G401 (cell line): ENCODE measurements at regions not wholly inside any gene's neighbourhood (a gene's known extent, or its start where the extent isn't known, plus 50 kb on each side); places are given as distances from the start of the nearest gene placed in this dataset.
"Not testable (repeated sequence)": the region's sequence is repeated elsewhere in the genome, so short reads cannot be mapped to it uniquely, and the experiment has no call there.

Source experiments
- DNase-seq: peaks from one replicate; pipeline ENCODE4 v3.0.0-alpha.2; 2015; ENCODE audit warnings: low spot score
- in situ Hi-C: cut with HindIII; loops from 2 replicates; pipeline ENCODE4 v1.10.0; 2016; ENCODE audit warnings: low sequenced_read_pairs, mixed read lengths

DNA sequence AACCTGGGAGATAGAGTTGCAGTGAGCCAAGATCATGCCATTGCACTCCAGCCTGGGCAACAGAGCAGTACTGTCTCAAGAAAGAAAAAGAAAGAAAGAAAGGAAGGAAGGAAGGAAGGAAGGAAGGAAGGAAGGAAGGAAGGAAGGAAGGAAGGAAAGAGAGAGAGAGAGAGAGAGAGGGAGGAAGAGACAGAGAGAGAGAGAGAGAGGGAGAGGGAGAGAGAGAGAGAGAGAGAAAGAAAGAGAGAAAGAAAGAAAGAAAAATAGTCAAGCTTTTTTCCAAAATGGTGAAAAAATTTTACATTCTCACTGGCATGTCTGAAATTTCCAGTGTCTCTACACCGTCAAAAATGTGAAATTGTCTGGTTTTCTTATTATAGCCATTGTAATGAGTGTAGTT is 138.9 kb downstream of the OR13H1 start:
- DNase-seq, in situ Hi-C loops: not testable (repeated sequence)

DNA sequence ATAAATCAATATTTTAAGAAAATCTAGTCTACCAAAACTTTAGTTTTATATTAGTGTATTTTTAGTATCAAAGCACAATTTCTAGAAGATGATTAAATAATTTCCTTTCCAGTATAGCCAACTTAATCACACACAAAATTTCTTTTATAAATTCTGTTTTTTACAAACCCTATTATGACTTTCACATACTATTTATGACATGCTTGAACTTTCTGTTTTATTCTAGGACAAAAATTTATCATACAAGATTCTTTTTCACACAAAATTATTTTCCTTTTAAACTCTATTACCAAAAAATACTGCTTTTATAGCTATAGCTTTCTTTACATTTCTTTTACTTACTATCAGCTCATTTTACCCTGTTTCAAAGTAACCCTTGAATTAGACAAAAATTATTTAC is 149.5 kb downstream of the OR13H1 start:
- in situ Hi-C loops = no loop called here
- DNase-seq = no peak

DNA sequence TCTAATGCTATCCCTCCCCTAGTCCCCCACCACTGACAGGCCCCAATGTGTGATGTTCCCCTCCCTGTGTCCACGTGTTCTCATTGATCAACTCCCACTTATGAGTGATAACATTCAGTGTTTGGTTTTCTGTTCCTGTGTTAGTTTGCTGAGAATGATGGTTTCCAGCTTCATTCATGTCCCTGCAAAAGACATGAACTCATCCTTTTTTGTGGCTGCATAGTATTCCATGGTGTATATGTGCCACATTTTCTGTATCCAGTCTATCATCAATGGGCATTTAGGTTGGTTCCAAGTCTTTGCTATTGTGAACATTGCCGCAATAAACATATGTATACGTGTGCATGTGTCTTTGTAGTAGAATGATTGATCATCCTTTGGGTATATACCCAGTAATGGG is 153.1 kb downstream of the OR13H1 start:
- in situ Hi-C loops, DNase-seq: not testable (repeated sequence)

DNA sequence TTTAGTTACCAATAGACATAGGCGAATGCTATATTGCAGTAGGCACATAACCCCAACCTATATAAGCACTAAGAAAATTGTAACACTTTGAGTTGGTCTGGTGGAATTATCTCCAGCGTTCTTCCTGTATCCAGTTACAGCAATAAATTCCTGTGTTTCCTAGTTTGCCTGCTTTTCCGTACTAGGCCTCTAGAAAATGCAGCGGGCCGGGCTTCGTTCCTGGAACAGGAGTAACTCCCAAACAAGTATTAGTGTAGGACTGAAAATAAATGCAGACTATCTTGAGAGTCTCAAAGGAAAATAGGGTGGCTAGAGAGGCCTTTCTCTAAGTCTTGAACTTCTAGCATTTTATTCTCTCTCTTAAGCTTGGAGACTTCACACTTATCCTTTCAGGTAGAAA is 159.8 kb downstream of the OR13H1 start:
- no peak for DNase-seq
- in situ Hi-C loops = no loop called here

DNA sequence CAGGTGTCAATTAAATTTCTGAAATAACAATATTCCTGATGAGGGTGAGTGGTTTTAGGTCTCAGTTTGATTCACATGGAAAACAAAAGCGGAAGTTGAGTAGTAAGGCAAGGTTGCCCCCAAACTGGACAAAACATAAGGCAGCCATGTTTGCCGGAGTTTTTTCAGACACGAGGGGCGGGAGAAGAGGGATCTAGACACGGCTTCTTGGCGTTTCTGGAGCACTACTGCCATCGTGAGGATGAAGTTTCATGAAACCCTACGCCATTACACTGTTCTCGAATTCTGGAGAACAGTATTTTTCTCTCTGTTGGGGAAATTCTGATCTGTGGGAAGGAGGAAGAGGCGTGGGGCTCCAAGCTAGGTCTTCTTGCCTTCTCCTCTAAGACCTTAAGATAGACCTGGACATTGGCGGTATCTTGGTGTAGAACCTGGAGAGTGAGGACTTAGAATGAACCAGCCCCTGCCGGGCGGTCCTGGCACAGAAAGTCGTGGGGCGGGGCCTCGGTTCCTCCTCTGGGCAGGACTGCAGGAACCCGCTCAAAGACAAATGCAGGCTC is 160.3 kb downstream of the OR13H1 start:
- in situ Hi-C loops = no loop called here
- DNase-seq = peak; percentile 31

DNA sequence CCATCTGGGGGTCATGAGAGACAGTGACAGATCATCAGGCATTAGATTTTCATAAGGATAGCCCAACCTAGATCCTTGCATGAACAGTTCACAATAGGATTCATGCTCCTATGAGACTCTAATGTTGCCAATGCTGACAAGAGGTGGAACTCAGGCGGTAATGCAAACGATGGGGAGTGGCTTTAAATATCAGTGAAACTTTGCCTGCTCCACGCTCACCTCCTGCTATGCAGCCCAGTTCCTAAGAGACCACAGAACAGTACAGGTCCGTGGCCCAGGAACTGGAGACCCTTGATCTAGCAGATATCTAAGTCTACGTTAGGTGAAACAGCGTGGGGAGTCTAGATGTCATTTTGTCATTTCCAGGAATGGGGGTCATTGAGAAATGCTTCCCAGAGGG is 165.7 kb downstream of the OR13H1 start:
- in situ Hi-C loops = no loop called here
- no peak for DNase-seq

DNA sequence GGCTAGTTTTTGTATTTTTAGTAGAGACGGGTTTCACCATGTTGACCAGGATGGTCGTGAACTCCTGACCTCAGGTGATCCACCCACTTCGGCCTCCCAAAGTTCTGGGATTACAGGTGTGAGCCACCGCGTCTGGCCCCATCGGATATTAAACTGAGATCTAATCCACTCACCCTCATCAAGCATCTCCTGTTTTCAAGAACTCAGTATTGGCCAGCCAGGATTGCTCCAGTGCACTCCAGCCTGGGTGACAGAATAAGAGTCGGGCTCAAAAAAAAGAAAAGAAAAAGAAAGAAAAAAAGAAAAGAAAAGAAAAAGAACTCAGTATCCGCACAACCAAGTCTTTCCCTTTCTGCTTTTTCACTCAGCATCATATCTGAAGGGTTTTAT is 167.6 kb downstream of the OR13H1 start:
- DNase-seq = no peak
- in situ Hi-C loops = no loop called here

DNA sequence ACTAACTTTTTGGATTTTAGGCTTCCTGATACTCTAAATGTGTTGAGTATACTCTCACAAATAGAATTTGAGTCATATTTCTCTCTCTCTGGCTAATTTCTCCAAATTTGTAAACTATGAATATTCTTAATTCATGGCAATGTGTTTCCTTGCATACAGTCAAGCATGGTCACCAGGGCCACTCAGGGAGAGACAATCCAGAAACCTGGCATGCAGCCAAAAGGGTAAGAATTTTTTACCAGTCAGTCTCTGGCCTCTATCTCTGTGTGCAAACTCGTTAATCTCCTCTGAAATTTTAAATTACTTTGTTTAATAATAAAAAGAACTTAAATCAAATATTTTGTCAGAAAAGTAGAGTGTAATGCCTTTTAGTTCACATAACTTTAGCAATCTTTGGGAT is 179.8 kb downstream of the OR13H1 start:
- in situ Hi-C loops = no loop called here
- DNase-seq = no peak

DNA sequence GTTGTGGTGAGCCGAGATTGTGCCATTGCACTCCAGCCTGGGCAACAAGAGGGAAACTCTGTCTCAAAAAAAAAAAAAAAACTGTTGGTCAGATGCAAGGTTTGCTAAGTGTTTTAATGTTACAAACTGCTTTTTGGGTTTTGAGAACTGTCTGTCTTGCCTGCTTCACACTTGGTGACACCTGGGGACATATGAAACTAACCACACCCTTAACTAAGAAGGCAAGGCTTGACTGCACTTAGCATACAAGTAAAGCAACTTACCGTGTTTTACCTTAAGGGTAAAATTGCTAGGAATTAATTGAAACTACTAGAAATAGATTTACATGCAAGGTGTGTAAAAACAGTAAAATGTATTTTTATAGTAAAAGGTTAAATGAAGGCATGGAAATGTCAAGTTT is 180.4 kb downstream of the OR13H1 start:
- in situ Hi-C loops = no loop called here

DNA sequence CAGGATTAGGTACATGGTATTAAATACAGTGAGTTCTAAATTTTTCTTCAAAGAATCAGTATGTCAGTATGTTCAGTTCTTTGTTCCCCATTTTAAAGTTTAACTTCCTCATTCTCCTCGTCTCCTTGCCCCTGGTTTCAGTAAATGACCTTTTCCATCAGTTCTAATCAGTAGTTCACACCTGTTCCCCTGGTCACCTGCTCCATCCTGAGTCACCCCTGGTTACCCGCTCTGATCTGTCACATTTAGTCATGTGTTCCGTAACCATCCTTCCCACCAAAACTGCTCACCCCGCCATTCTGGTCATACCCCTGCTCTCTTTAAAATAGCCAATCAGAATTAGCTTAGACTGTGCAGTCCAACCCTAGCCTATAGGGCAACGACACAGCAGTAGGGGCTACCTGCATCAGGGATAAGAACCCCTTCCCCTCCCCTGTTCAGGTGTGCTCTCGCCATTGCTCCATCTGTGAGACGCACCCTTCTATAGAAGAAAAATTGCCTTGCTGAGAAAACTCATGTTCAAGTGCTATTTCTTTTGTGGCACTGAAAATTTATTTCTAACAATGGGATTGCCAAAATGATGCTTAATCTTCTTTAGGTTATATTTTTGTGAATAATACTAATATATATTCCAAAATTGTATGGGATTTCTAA is 181.3 kb downstream of the OR13H1 start:
- DNase-seq = no peak
- in situ Hi-C loops = no loop called here

More for the DNA sequence above, 180.4 kb downstream of the OR13H1 start:
- DNase-seq = no peak

DNA sequence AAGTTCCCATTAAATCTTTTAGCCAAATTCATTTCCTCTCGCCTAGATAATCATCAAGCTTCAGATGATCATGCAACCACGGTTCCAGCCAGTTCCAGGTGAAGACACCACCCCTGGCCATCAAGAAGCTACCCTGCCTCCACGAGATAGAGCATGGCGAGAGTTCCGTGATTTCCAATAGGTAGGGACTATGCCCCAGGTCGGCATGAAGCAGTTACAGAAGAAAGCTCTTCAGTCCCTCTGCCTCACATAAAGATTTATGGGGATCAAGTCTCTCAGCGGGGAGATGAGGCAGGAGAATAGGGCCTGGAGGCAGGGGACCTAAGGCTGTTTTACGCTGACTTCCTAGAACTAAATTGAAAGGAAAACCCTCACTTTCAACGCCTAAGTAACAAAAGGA is 183.9 kb downstream of the OR13H1 start:
- DNase-seq = no peak
- in situ Hi-C loops = no loop called here

DNA sequence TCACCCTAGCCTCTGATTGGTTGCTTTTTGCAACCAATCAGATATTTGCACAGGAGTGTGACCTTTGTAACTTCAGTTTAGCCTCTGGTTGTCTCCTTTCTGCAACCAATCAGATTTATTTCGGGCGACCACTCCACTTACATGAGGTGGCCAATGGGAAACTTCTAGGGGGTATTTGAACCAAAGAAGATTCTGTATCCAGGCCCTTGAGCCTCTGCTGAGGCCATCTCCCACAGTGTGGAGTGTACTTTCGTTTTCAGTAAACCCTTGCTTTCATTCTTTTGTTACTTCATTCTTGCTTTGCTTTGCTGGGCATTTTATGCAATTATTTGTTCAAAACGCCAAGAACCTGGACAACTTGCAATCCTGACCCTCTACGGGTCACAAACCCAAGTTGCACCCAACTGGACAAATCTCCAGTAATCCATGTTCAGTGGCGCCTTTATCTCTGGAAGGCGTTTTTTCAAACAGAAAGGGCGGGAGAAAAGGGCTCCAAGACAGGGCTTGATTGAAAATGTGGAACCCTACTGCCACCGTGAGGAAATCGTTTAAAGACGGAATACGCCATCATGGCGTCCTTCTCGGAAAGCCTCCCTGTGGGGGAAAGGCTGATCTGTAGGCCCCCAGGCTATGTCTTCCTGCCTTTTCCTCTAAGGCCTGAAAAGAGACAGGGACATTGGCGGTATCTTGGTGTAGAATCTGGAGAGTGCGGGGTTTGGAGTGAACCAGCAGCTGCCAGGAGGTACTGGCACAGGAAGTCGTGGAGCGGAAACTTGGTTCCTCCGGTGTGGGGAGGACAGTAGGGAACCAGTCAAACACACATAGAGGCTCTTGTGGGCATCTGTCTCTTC is 184.6 kb downstream of the OR13H1 start:
- no peak for DNase-seq
- in situ Hi-C loops = no loop called here

DNA sequence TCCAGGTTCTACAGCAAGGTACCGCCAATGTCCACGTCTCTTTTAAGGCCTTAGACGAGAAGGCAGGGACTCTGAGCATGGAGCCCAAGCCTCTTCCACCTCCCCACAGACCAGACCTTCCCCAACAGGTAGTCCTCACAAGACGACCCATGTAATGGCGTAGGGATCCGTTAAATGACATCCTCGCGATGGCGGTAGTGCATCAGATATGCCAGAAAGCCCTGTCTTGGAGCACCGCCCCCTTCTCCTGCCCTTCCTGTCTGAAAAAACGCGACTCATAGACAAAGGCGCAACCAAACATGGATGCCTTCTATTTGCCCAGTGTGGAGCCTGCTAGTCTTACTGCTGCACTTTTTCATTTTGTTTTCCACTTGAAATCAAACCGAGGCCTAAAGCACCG is 185.4 kb downstream of the OR13H1 start:
- in situ Hi-C loops = no loop called here
- no peak for DNase-seq

DNA sequence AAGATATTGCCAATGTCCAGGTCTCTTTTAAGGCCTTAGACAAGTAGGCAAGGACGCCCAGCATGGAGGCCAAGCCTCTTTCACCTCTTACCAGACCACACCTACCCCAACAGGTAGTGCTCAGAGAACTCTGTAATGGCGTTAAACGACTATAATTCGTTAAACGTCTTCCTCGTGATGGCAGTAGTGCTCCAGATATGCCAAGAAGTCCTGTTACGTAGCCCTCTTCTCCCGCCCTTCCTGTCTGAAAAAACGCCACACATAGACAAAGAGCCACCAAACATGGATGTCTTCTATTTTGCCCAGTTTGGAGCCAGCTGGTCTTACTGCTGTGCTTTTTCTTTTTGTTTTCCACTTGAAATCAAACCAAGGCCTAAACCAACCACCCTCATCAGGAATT is 190.7 kb downstream of the OR13H1 start:
- in situ Hi-C loops = no loop called here
- DNase-seq = no peak

DNA sequence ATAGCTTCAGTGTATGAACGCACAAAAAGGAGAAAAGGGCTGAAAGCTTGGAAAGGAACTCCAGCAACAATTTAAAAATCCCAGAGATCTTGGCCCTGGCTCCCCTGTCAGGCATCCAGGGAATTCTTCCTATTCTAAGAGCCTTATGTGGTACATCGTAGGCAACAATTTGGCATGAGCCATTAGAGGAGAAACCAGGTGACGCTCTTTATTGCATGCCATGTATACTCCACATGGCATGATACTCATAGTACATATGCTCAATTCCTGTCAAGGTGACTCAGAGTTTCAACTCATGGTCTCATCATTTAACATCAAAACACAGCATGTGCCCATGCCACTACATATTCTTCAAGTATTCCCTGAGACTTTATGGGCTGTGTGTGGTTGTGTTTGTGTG is 191.3 kb downstream of the OR13H1 start:
- DNase-seq = no peak
- in situ Hi-C loops = no loop called here

DNA sequence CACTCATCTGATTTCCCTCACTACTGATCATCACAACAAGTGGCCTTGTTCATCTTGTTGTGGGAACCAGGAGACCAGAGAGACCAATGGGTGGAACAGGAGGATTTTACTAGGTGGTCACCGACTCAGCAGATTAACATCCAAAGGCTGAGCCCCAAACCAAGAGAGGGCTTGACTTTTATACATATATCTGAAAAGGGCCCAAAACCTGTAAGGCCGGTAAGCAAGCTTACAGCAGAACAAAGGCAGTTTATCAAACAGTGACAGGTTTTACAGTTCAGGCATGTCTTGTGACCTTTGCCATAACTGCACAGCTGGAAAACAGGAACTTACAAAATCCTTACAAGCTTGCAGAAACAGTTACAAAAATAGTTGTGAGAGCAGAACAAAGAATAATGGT is 195.9 kb downstream of the OR13H1 start:
- in situ Hi-C loops = no loop called here
- DNase-seq = no peak

DNA sequence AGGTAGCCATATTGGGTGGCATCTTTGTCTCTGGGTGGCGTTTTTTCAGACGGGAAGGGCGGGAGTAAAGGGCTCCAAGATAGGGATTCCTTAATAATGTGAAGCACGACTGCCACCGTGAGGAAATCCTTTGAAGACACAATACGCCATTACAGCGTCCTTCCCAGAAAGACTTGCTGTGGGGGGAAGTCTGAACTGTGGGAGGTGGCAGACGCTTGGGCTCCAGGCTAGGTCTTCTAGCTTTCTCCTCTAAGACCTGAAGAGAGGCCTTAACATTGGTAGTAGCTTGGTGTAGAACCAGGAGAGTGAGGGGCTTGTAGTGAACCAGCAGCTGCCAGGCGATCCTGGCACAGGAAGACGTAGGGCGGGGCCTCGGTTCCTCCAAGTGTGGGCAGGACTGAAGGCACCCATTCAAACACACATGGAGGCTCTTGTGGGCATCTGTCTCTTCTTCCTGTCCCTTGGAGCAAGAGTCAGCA is 197.3 kb downstream of the OR13H1 start:
- in situ Hi-C loops = no loop called here
- no peak for DNase-seq

DNA sequence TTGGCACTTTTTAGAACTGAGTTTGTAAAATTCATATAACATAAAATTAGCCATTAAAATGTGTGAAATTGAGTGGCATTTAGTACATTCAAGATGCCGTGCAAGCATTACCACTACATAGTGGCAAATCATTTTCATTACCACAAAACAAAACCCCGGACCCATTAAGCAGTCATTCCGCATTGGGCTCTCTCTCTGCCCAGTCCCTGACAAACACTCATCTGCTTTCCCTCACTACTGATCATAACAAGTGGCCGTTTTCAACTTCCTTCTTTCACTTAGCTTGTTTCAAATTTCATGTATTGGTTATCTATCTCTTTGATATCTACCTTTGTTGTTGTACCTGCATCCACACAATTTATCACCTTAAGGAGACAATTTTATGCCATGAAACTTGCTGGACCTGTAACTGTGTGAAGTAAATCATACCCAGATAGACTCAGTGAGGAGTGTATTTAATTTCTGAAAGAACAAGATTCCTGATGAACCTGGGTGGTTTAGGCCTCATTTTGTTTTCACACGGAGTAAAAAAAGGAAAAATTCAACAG is 202.1 kb downstream of the OR13H1 start:
- in situ Hi-C loops = no loop called here

DNA sequence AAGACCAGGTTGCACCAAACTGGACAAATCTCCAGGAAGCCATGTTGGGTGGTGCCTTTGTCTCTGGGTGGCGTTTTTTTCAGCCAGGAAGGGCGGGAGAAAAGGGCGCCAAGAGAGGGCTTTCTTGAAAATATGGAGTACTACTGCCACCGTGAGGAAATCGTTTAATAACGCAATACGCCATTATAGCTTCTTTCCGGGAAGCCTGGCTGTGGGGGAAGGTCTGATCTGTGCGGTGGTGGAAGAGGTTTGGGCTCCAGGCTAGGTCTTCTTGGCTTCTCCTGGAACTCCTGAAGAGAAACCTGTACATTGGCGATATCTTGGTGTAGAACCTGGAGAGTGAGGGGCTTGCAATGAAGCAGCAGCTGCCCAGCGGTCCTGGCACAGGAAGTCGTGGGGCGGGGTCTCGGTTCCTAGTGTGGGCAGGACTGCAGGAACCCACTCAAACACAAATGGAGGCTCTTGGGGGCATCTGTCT is 202.7 kb downstream of the OR13H1 start:
- DNase-seq = peak; percentile 21
- in situ Hi-C loops = no loop called here

More for the DNA sequence above, 202.1 kb downstream of the OR13H1 start:
- DNase-seq = no peak

DNA sequence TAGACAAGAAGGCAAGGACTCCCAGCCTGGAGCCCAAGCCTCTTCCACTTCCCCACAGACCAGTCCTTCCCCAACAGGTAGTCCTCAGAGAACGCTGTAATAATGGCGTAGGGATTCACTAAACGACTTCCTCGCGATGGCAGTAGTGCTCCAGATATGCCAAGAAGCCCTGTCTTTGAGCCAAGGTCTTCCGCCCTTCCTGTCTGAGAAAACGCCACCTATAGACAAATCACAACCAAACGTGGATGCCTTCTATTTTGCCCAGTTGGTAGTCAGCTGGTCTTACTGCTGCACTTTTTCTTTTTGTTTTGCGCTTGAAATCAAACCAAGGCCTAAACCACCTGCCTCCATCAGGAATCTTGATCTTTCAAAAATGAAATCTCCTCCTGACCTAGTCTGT is 203.3 kb downstream of the OR13H1 start:
- in situ Hi-C loops = no loop called here
- DNase-seq = no peak
